IPS-20b (cell line): ENCODE measurements at regions not wholly inside any gene's neighbourhood (a gene's known extent, or its start where the extent isn't known, plus 50 kb on each side); places are given as distances from the start of the nearest gene placed in this dataset.

Experiments used
- H3K27ac ChIP-seq: one replicate; pipeline ENCODE4 v1.5.1; 2013; ENCODE audit warnings: low read length
- H3K27me3 ChIP-seq: 2 replicates; pipeline ENCODE4 v1.6.1; 2013; ENCODE audit warnings: mild to moderate bottlenecking, low read length, inconsistent platforms; ENCODE audit not compliant: insufficient read depth
- H3K36me3 ChIP-seq: 2 replicates; pipeline ENCODE4 v1.6.1; 2013; ENCODE audit warnings: low read depth, mild to moderate bottlenecking, inconsistent platforms, low read length, moderate library complexity; ENCODE audit not compliant: insufficient read depth
- H3K4me1 ChIP-seq: 2 replicates; pipeline ENCODE4 v1.6.1; 2013; ENCODE audit warnings: mild to moderate bottlenecking, control low read depth, inconsistent platforms, low read length, moderate library complexity; ENCODE audit not compliant: insufficient read depth
- H3K4me3 ChIP-seq: 2 replicates; pipeline ENCODE4 v1.5.1; 2013; ENCODE audit warnings: mild to moderate bottlenecking, low read length, inconsistent platforms
- H3K9ac ChIP-seq: 2 replicates; pipeline ENCODE4 v1.6.1; 2013; ENCODE audit warnings: low read depth, mild to moderate bottlenecking, inconsistent platforms, low read length, moderate library complexity
- H3K9me3 ChIP-seq: 2 replicates; pipeline ENCODE4 v1.6.1; 2013; ENCODE audit warnings: mild to moderate bottlenecking, low read depth, low read length, inconsistent platforms; ENCODE audit not compliant: insufficient read depth

- H3K4me3 ChIP-seq = no peak overlapping the region
- no peaks in the 10 kb centered on the region for H3K36me3 ChIP-seq
- no peaks in the 10 kb centered on the region for H3K9me3 ChIP-seq
- H3K27ac ChIP-seq = no peak overlapping the region
- H3K4me1 ChIP-seq = no peaks in the 10 kb centered on the region
- no peaks in the 10 kb centered on the region for H3K27me3 ChIP-seq
- no peak overlapping the region for H3K9ac ChIP-seq
Observed at GRCh38 chr5:6269925-6270324, 108.4 kb downstream of the MED10 start.

GRCh38 chr5:6266671-6267197 is 111.6 kb downstream of the MED10 start:
- Histone ChIP-seq H3K4me3 (no peak overlapping the region), H3K9ac (no peak overlapping the region), H3K27ac (no peak overlapping the region), H3K36me3 (no peaks in the 10 kb centered on the region), H3K27me3 (no peaks in the 10 kb centered on the region), H3K9me3 (no peaks in the 10 kb centered on the region), H3K4me1 (no peaks in the 10 kb centered on the region)

- H3K4me1 ChIP-seq = no peaks in the 10 kb centered on the region
- H3K27me3 ChIP-seq = no peaks in the 10 kb centered on the region
- H3K9ac ChIP-seq = no peak overlapping the region
- no peak overlapping the region for H3K4me3 ChIP-seq
- H3K36me3 ChIP-seq = no peaks in the 10 kb centered on the region
- H3K27ac ChIP-seq = no peak overlapping the region
- no peaks in the 10 kb centered on the region for H3K9me3 ChIP-seq
Observed at GRCh38 chr5:6264394-6264793, 114.0 kb downstream of the MED10 start.

- Histone ChIP-seq H3K4me3 (no peak overlapping the region), H3K9me3 (no peaks in the 10 kb centered on the region), H3K27ac (no peak overlapping the region), H3K36me3 (no peaks in the 10 kb centered on the region), H3K9ac (no peak overlapping the region), H3K4me1 (no peaks in the 10 kb centered on the region), H3K27me3 (no peaks in the 10 kb centered on the region)
Observed at GRCh38 chr5:6262651-6263363, 115.5 kb downstream of the MED10 start.

GRCh38 chr5:6261668-6262067 is 116.7 kb downstream of the MED10 start:
- no peak overlapping the region for H3K27ac ChIP-seq
- H3K27me3 ChIP-seq = no peaks in the 10 kb centered on the region
- no peaks in the 10 kb centered on the region for H3K36me3 ChIP-seq
- H3K4me3 ChIP-seq = no peak overlapping the region
- H3K9me3 ChIP-seq = no peaks in the 10 kb centered on the region
- H3K4me1 ChIP-seq = no peaks in the 10 kb centered on the region
- no peak overlapping the region for H3K9ac ChIP-seq

DNA sequence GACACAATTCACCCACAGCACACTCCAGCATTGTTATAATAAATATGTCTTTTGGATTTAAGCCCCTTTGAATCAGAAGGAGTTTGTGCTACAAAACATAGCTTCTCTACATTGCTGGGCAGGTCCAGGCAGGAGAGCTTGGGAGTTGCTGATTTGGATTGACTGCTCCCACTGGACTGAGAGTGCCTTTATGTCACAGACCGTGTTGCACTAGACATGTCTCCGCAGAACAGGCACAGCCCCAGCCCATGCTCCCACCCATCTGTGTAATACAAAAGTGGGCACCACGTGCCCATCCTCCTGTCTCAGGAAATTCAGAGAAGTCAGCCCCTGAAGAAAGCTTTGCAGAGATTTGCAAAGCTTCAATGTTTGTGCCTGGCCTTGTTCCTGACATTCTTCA is 117.1 kb downstream of the MED10 start:
- Histone ChIP-seq H3K27me3 (no peaks in the 10 kb centered on the region), H3K36me3 (no peaks in the 10 kb centered on the region), H3K4me3 (no peak overlapping the region), H3K27ac (no peak overlapping the region), H3K4me1 (no peaks in the 10 kb centered on the region), H3K9me3 (no peaks in the 10 kb centered on the region), H3K9ac (no peak overlapping the region)

- Histone ChIP-seq H3K4me1 (no peaks in the 10 kb centered on the region), H3K9ac (no peak overlapping the region), H3K4me3 (no peak overlapping the region), H3K27me3 (no peaks in the 10 kb centered on the region), H3K27ac (no peak overlapping the region), H3K9me3 (no peaks in the 10 kb centered on the region), H3K36me3 (no peaks in the 10 kb centered on the region)
Observed at GRCh38 chr5:6260846-6261245, 117.5 kb downstream of the MED10 start.

DNA sequence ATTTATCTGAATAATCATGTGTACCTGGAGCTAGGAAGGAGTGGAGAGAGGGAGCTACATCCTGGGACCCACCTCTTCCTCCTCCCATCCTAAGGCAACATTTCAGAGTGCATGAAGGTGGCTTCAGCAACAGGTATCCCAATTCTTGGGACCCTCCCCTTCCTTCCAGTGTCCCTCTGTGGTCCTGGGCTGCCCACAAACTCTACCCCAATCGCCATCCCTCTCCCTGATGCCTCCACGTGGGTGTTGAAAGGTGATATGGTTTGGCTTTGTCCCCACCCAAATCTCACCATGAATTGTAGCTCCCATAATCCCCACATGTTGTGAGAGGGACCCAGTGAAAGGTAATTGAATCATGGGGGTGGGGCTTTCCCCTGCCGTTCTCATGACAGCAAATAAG is 121.4 kb downstream of the MED10 start:
- H3K27ac ChIP-seq = no peak overlapping the region
- H3K27me3 ChIP-seq = no peaks in the 10 kb centered on the region
- no peaks in the 10 kb centered on the region for H3K36me3 ChIP-seq
- H3K9me3 ChIP-seq = no peaks in the 10 kb centered on the region
- H3K9ac ChIP-seq = no peak overlapping the region
- H3K4me1 ChIP-seq = no peaks in the 10 kb centered on the region
- no peak overlapping the region for H3K4me3 ChIP-seq

GRCh38 chr5:6255956-6256355 is 122.4 kb downstream of the MED10 start:
- no peaks in the 10 kb centered on the region for H3K36me3 ChIP-seq
- H3K27ac ChIP-seq = no peak overlapping the region
- no peaks in the 10 kb centered on the region for H3K27me3 ChIP-seq
- no peaks in the 10 kb centered on the region for H3K9me3 ChIP-seq
- no peak overlapping the region for H3K9ac ChIP-seq
- H3K4me1 ChIP-seq = no peaks in the 10 kb centered on the region
- no peak overlapping the region for H3K4me3 ChIP-seq

DNA sequence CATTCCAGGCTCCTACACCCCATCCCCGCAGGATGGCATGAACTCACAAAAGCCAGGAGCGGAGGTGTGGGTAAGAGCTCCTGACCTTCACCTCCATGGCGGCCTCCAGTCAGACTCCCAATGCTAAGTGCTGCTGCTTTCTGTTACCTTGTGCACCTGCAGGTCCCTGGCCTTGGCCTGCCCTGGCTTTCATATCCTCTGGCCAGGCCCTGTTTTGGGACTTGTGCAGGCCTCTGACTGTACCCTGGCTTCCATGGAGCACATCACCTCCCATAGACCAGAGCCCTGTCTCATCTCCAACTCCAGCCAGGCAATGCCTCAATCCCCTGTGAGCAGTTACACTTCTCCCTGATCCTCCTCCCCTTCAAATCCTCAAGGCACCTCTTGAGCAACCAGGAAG is 124.5 kb downstream of the MED10 start:
- Histone ChIP-seq H3K27ac (no peak overlapping the region), H3K9ac (no peak overlapping the region), H3K9me3 (no peaks in the 10 kb centered on the region), H3K36me3 (no peaks in the 10 kb centered on the region), H3K4me1 (no peaks in the 10 kb centered on the region), H3K27me3 (no peaks in the 10 kb centered on the region), H3K4me3 (no peak overlapping the region)

- no peaks in the 10 kb centered on the region for H3K27me3 ChIP-seq
- no peak overlapping the region for H3K9ac ChIP-seq
- no peaks in the 10 kb centered on the region for H3K9me3 ChIP-seq
- H3K27ac ChIP-seq = no peak overlapping the region
- H3K4me3 ChIP-seq = no peak overlapping the region
- no peaks in the 10 kb centered on the region for H3K36me3 ChIP-seq
- H3K4me1 ChIP-seq = no peaks in the 10 kb centered on the region
Observed at GRCh38 chr5:6253281-6253680, 125.1 kb downstream of the MED10 start.

GRCh38 chr5:6252581-6252980 is 125.8 kb downstream of the MED10 start:
- H3K36me3 ChIP-seq = no peaks in the 10 kb centered on the region
- no peak overlapping the region for H3K4me3 ChIP-seq
- H3K27me3 ChIP-seq = no peaks in the 10 kb centered on the region
- no peaks in the 10 kb centered on the region for H3K4me1 ChIP-seq
- H3K9ac ChIP-seq = no peak overlapping the region
- no peak overlapping the region for H3K27ac ChIP-seq
- no peaks in the 10 kb centered on the region for H3K9me3 ChIP-seq
